C4-2B (cell line): ENCODE measurements at regions not wholly inside any gene's neighbourhood (a gene's known extent, or its start where the extent isn't known, plus 50 kb on each side); places are given as distances from the start of the nearest gene placed in this dataset.

Experiments
- CTCF ChIP-seq: fragments of 450-650 bp; conservative IDR thresholded peaks from 2 replicates; pipeline ENCODE4 v1.5.1; 2017; ENCODE audit warnings: mild to moderate bottlenecking
- ZFX ChIP-seq: fragments of 450-650 bp; IDR thresholded peaks from 2 replicates; pipeline ENCODE4 v1.6.1; 2017

- TF ChIP-seq CTCF (no peak), ZFX (no peak)
Measured at GRCh38 chr22:27670701-27671412, 130.7 kb downstream of the MN1 start.
